ENCODE measurements at regions not wholly inside any gene's neighbourhood (a gene's known extent, or its start where the extent isn't known, plus 50 kb on each side); places are given as distances from the start of the nearest gene placed in this dataset.

DNA sequence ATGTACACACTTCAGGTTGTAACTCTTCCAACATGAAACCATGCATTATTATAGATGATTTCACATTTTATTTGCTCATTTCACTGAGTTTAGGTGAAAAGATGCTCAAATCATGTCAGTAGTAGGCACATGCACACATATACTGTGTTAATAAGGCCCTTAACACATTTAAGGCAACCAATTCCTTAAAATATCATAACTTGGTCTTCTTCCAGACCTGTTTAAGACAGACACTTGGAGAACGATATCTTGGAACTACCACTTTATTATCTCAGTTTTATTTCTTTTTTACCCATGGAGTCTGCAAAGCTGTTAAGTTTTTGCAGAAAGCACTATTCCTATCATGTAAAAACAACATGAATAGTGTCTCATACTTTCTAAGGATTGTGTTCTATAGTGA is 395.2 kb upstream of the MIR17HG start:
- TF ChIP-seq ZFP37 (tag by site-specific recombination; IDR thresholded peaks at IDR 0.05) = no peak
- no peak for TF ChIP-seq ZNF501 (tag by site-specific recombination; IDR thresholded peaks at IDR 0.05)
- TF ChIP-seq, protein P1, sequence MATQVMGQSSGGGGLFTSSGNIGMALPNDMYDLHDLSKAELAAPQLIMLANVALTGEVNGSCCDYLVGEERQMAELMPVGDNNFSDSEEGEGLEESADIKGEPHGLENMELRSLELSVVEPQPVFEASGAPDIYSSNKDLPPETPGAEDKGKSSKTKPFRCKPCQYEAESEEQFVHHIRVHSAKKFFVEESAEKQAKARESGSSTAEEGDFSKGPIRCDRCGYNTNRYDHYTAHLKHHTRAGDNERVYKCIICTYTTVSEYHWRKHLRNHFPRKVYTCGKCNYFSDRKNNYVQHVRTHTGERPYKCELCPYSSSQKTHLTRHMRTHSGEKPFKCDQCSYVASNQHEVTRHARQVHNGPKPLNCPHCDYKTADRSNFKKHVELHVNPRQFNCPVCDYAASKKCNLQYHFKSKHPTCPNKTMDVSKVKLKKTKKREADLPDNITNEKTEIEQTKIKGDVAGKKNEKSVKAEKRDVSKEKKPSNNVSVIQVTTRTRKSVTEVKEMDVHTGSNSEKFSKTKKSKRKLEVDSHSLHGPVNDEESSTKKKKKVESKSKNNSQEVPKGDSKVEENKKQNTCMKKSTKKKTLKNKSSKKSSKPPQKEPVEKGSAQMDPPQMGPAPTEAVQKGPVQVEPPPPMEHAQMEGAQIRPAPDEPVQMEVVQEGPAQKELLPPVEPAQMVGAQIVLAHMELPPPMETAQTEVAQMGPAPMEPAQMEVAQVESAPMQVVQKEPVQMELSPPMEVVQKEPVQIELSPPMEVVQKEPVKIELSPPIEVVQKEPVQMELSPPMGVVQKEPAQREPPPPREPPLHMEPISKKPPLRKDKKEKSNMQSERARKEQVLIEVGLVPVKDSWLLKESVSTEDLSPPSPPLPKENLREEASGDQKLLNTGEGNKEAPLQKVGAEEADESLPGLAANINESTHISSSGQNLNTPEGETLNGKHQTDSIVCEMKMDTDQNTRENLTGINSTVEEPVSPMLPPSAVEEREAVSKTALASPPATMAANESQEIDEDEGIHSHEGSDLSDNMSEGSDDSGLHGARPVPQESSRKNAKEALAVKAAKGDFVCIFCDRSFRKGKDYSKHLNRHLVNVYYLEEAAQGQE (tag by site-specific recombination; IDR thresholded peaks at IDR 0.05) = no peak
- TF ChIP-seq, protein P2, sequence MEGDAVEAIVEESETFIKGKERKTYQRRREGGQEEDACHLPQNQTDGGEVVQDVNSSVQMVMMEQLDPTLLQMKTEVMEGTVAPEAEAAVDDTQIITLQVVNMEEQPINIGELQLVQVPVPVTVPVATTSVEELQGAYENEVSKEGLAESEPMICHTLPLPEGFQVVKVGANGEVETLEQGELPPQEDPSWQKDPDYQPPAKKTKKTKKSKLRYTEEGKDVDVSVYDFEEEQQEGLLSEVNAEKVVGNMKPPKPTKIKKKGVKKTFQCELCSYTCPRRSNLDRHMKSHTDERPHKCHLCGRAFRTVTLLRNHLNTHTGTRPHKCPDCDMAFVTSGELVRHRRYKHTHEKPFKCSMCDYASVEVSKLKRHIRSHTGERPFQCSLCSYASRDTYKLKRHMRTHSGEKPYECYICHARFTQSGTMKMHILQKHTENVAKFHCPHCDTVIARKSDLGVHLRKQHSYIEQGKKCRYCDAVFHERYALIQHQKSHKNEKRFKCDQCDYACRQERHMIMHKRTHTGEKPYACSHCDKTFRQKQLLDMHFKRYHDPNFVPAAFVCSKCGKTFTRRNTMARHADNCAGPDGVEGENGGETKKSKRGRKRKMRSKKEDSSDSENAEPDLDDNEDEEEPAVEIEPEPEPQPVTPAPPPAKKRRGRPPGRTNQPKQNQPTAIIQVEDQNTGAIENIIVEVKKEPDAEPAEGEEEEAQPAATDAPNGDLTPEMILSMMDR (tag by site-specific recombination; IDR thresholded peaks at IDR 0.05) = no peak
- TF ChIP-seq, protein P3, sequence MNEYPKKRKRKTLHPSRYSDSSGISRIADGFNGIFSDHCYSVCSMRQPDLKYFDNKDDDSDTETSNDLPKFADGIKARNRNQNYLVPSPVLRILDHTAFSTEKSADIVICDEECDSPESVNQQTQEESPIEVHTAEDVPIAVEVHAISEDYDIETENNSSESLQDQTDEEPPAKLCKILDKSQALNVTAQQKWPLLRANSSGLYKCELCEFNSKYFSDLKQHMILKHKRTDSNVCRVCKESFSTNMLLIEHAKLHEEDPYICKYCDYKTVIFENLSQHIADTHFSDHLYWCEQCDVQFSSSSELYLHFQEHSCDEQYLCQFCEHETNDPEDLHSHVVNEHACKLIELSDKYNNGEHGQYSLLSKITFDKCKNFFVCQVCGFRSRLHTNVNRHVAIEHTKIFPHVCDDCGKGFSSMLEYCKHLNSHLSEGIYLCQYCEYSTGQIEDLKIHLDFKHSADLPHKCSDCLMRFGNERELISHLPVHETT (tag by site-specific recombination; IDR thresholded peaks at IDR 0.05) = no peak
- no peak for TF ChIP-seq GLIS1 (tag by site-specific recombination; IDR thresholded peaks at IDR 0.05)
- TF ChIP-seq ZNF175 (tag by site-specific recombination; IDR thresholded peaks at IDR 0.05) = no peak
- no peak for TF ChIP-seq RBAK (tag by site-specific recombination; IDR thresholded peaks at IDR 0.05)
- TF ChIP-seq, protein P4, sequence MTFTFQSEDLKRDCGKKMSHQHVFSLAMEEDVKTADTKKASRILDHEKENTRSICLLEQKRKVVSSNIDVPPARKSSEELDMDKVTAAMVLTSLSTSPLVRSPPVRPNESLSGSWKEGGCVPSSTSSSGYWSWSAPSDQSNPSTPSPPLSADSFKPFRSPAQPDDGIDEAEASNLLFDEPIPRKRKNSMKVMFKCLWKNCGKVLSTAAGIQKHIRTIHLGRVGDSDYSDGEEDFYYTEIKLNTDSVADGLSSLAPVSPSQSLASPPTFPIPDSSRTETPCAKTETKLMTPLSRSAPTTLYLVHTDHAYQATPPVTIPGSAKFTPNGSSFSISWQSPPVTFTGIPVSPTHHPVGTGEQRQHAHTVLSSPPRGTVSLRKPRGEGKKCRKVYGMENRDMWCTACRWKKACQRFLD (tag by site-specific recombination; IDR thresholded peaks at IDR 0.05) = no peak
- no peak for TF ChIP-seq ZNF133 (tag by site-specific recombination; IDR thresholded peaks at IDR 0.05)
- no peak for TF ChIP-seq MYNN (tag by site-specific recombination; IDR thresholded peaks at IDR 0.05; ENCODE audit: borderline replicate concordance)

Data from HEK293 (cell line).